WERI-Rb-1 (cell line): ENCODE measurements at regions not wholly inside any gene's neighbourhood (a gene's known extent, or its start where the extent isn't known, plus 50 kb on each side); places are given as distances from the start of the nearest gene placed in this dataset.

Experiments
- DNase-seq: peaks from one replicate; pipeline ENCODE4 v3.0.0-alpha.2; 2020
- H3K27ac ChIP-seq: fragments of 250-450 bp; sonication (Bioruptor Pico); 2 replicates; pipeline ENCODE4 v1.5.1; 2020; ENCODE audit warnings: mild to moderate bottlenecking, moderate library complexity
- H3K27me3 ChIP-seq: fragments of 250-450 bp; sonication (Bioruptor Pico); 2 replicates; pipeline ENCODE4 v1.5.1; 2021; ENCODE audit warnings: mild to moderate bottlenecking, low read depth, moderate library complexity; ENCODE audit not compliant: insufficient read depth, severe bottlenecking
- H3K36me3 ChIP-seq: fragments of 250-450 bp; sonication (Bioruptor Pico); 2 replicates; pipeline ENCODE4 v1.5.1; 2020; ENCODE audit warnings: mild to moderate bottlenecking, moderate library complexity
- H3K4me3 ChIP-seq: 2 replicates; pipeline ENCODE4 v1.5.1; 2011; ENCODE audit warnings: low read depth, mild to moderate bottlenecking, control low read depth, low read length
- H3K9me3 ChIP-seq: fragments of 250-450 bp; sonication (Bioruptor Pico); 2 replicates; pipeline ENCODE4 v1.5.1; 2021; ENCODE audit warnings: mild to moderate bottlenecking, moderate library complexity; ENCODE audit not compliant: severe bottlenecking
- CTCF ChIP-seq: IDR thresholded peaks from 2 replicates; pipeline ENCODE4 v1.5.1; 2011; ENCODE audit warnings: low read depth, mild to moderate bottlenecking, control low read depth, inconsistent platforms, low read length

- no peak overlapping the region for H3K27ac ChIP-seq
- H3K4me3 ChIP-seq = no peak overlapping the region
- H3K27me3 ChIP-seq = no peaks in the 10 kb centered on the region
- TF ChIP-seq CTCF = no peak
- H3K9me3 ChIP-seq = no peaks in the 10 kb centered on the region
- no peak for DNase-seq
- H3K36me3 ChIP-seq = no peaks in the 10 kb centered on the region
These were observed 147.0 kb upstream of the KCNMB2 start for GRCh38 chr3:178389258-178389657.

- Histone ChIP-seq H3K9me3 (no peaks in the 10 kb centered on the region), H3K36me3 (no peaks in the 10 kb centered on the region), H3K4me3 (no peak overlapping the region), H3K27ac (no peak overlapping the region), H3K27me3 (no peaks in the 10 kb centered on the region)
- no peak for TF ChIP-seq CTCF
- DNase-seq = no peak
These were observed 143.7 kb upstream of the KCNMB2 start for GRCh38 chr3:178392511-178392926.

- H3K4me3 ChIP-seq = no peak overlapping the region
- TF ChIP-seq CTCF = no peak
- H3K27me3 ChIP-seq = no peaks in the 10 kb centered on the region
- H3K9me3 ChIP-seq = no peaks in the 10 kb centered on the region
- no peak overlapping the region for H3K27ac ChIP-seq
- DNase-seq = no peak
- no peaks in the 10 kb centered on the region for H3K36me3 ChIP-seq
These were observed 143.1 kb upstream of the KCNMB2 start for GRCh38 chr3:178393146-178393545.

GRCh38 chr3:178393824-178394223 is 142.4 kb upstream of the KCNMB2 start:
- DNase-seq = no peak
- Histone ChIP-seq H3K4me3 (no peak overlapping the region), H3K9me3 (no peaks in the 10 kb centered on the region), H3K27ac (no peak overlapping the region), H3K36me3 (no peaks in the 10 kb centered on the region), H3K27me3 (no peaks in the 10 kb centered on the region)
- no peak for TF ChIP-seq CTCF

- Histone ChIP-seq H3K36me3 (no peaks in the 10 kb centered on the region), H3K4me3 (no peak overlapping the region), H3K27ac (no peak overlapping the region), H3K27me3 (no peaks in the 10 kb centered on the region), H3K9me3 (no peaks in the 10 kb centered on the region)
- DNase-seq = no peak
- no peak for TF ChIP-seq CTCF
These were observed 139.9 kb upstream of the KCNMB2 start for GRCh38 chr3:178396318-178396717.

GRCh38 chr3:178397202-178397601 is 139.0 kb upstream of the KCNMB2 start:
- Histone ChIP-seq H3K27me3 (no peaks in the 10 kb centered on the region), H3K9me3 (no peaks in the 10 kb centered on the region), H3K27ac (no peak overlapping the region), H3K4me3 (no peak overlapping the region), H3K36me3 (no peaks in the 10 kb centered on the region)
- no peak for DNase-seq
- TF ChIP-seq CTCF = no peak
